IPS-18a (cell line): ENCODE measurements at regions not wholly inside any gene's neighbourhood (a gene's known extent, or its start where the extent isn't known, plus 50 kb on each side); places are given as distances from the start of the nearest gene placed in this dataset.
"Not testable (repeated sequence)": the region's sequence is repeated elsewhere in the genome, so short reads cannot be mapped to it uniquely, and the experiment has no call there.

Experiments used
- H3K27ac ChIP-seq: one replicate; pipeline ENCODE4 v1.5.1; 2013; ENCODE audit warnings: low read length
- H3K27me3 ChIP-seq: one replicate; pipeline ENCODE4 v1.6.1; 2013; ENCODE audit warnings: mild to moderate bottlenecking, low read length; ENCODE audit not compliant: control insufficient read depth, insufficient read depth
- H3K36me3 ChIP-seq: one replicate; pipeline ENCODE4 v1.6.1; 2013; ENCODE audit warnings: low read depth, low read length; ENCODE audit not compliant: control insufficient read depth
- H3K4me1 ChIP-seq: one replicate; pipeline ENCODE4 v1.6.1; 2013; ENCODE audit warnings: low read depth, low read length; ENCODE audit not compliant: control insufficient read depth
- H3K4me3 ChIP-seq: one replicate; pipeline ENCODE4 v1.5.1; 2013; ENCODE audit warnings: low read length
- H3K9ac ChIP-seq: one replicate; pipeline ENCODE4 v1.6.1; 2013; ENCODE audit warnings: mild to moderate bottlenecking, low read length, moderate library complexity
- H3K9me3 ChIP-seq: one replicate; pipeline ENCODE4 v1.6.1; 2013; ENCODE audit warnings: low read depth, low read length; ENCODE audit not compliant: control insufficient read depth

DNA sequence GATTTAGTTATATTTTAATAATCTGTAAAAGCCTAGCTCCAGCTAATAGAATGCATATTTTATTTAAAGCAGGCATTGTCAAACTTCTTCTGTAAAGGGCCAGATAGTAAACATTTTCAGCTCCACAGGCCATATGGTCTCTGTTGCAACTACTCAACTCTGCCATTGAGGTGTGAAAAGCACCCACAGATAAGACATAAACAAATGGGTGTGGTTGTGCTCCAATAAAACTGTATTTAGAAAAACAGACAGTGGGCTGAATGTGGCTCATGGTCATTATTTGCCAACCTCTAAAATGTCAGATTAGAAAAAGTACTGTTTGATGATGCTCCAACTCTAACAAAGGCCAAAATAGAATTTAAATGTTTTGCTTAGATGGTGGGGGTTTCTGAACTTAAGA, 519.9 kb downstream of the RNF144A start:
- Histone ChIP-seq H3K9ac (no peak overlapping the region), H3K27me3 (no peaks in the 10 kb centered on the region), H3K9me3 (no peaks in the 10 kb centered on the region)

DNA sequence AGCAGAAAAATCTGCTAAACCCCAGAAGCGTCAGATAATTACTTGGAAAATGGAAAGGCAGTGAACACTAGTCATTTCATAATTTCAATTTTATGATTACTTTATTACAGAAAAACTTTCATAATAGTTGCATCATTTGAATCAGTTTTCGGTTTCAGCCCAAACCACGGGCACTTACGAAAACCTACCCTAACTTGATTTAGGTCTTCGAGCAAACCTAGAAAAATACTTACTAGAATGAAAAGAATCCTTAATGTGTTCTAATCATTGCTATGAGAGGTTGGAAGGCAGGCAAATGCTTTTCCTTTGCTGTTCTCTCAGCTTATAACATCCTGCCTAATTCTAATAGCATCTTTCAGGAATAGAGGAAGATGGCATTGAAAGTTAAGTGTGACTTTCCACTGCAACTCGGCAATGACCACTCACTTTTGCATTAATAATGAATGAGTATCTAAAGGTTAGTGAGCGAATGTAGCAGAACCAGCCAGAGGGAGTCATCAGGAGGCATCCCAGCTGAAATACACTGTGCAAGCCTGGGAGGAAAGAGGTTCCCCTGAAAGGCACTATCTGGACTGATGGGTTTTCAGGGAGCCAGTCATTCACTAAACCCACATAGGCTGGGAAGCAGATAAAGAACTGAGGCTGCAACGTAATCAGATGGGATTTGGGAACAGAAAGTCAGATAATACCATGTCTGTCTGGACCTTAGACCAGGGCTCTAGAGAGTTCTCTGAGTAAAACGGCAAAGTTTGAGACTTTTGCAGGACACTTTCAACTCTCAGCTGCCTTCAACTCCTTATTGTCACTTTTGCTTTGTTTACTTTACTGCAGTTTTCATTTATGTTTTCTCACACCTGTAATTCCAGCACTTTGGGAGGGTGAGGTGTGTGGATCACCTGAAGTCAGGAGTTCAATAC, 520.8 kb downstream of the RNF144A start:
- no peak overlapping the region for H3K27ac ChIP-seq
- H3K4me1 ChIP-seq: no peaks in the 10 kb centered on the region
- no peaks in the 10 kb centered on the region for H3K36me3 ChIP-seq
- H3K9me3 ChIP-seq: no peaks in the 10 kb centered on the region
- H3K27me3 ChIP-seq: no peaks in the 10 kb centered on the region
- H3K4me3 ChIP-seq: no peak overlapping the region
- H3K9ac ChIP-seq: no peak overlapping the region

More for the DNA sequence above, 519.9 kb downstream of the RNF144A start:
- Histone ChIP-seq H3K4me1 (no peaks in the 10 kb centered on the region), H3K27ac (no peak overlapping the region), H3K4me3 (no peak overlapping the region), H3K36me3 (no peaks in the 10 kb centered on the region)

GRCh38 chr2:7438855-7439254, 521.6 kb downstream of the RNF144A start:
- H3K9ac ChIP-seq: no peak overlapping the region
- H3K36me3 ChIP-seq: no peaks in the 10 kb centered on the region
- no peak overlapping the region for H3K27ac ChIP-seq
- no peaks in the 10 kb centered on the region for H3K9me3 ChIP-seq
- no peaks in the 10 kb centered on the region for H3K27me3 ChIP-seq
- H3K4me3 ChIP-seq: no peak overlapping the region
- H3K4me1 ChIP-seq: no peaks in the 10 kb centered on the region

GRCh38 chr2:7440977-7441376, 523.8 kb downstream of the RNF144A start:
- Histone ChIP-seq H3K36me3 (no peaks in the 10 kb centered on the region), H3K27ac (no peak overlapping the region), H3K27me3 (no peaks in the 10 kb centered on the region), H3K4me1 (no peaks in the 10 kb centered on the region), H3K9ac (no peak overlapping the region), H3K9me3 (no peaks in the 10 kb centered on the region), H3K4me3 (no peak overlapping the region)

DNA sequence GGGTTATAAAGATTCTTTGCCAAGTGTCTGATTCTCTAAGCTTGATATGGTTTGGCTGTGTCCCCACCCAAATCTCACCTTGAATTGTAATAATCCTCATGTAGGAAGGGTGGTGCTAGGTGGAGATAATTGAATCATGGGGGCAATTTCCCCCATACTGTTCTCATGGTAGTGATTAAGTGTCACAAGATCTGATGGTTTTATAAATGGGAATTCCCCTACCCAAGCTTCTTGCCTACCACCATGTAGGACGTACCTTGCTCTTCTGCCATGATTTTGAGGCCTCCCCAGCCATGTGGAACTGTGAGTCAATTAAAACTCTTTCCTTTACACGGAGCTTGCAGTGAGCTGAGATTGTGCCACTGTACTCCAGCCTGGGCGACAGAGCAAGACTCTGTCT, 524.6 kb downstream of the RNF144A start:
- H3K9me3 ChIP-seq, H3K36me3 ChIP-seq, H3K4me1 ChIP-seq, H3K4me3 ChIP-seq, H3K9ac ChIP-seq, H3K27me3 ChIP-seq, H3K27ac ChIP-seq: not testable (repeated sequence)

DNA sequence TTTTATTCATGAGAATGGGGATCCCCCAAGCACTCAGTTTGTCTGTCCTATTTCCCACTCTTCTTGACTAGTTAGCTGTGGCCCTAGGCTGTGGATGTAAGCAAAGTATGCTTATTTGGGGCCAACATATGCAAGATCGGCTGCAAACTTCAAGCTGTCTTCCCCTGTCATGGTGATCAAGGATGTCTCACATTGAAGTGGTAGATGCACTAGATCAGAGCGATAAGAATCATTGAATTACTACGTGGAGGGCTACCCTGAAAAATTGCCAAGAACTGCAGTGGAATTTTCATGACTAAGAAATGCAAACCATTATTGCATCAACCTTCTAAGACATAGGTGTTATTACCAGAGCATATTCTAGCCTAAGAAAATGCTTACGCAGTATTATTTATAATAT, 527.4 kb downstream of the RNF144A start:
- no peak overlapping the region for H3K9ac ChIP-seq
- no peaks in the 10 kb centered on the region for H3K36me3 ChIP-seq
- H3K9me3 ChIP-seq: no peaks in the 10 kb centered on the region
- H3K27me3 ChIP-seq: no peaks in the 10 kb centered on the region
- peaks cover 10% of the 10 kb centered on the region for H3K4me1 ChIP-seq
- H3K4me3 ChIP-seq: no peak overlapping the region
- H3K27ac ChIP-seq: no peak overlapping the region

DNA sequence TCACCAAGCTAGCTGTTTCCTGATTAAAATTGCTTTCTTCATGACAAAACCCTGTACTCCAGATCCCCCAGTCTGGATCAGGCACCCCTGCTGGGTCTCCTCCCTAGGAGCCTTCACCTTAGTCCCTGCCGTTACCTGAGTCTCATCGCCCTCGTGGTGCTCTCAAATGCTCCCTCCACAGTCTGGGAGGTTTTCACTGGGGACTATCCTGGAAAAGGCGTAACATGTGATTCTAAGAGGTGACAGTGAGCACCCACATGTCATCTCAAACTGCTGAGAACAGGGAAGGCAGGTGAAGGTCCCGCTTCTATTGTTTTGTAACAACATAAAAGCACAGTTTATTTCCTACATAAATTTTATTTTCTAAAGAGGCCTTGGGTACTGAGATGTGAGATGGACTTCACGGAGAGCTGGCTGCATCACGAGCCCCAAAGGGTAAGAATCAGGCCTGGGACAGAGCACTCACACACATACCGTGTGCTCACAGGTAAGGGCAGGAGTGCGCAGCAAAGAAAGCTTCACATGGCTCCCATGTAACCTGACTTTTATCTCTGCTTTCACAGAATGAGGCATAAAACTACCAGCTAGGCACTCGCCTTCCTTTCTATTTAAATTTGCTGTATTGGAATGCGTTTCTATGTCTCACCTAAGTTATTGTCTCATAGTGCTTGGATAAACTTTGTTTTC, 531.5 kb downstream of the RNF144A start:
- no peaks in the 10 kb centered on the region for H3K36me3 ChIP-seq
- H3K9me3 ChIP-seq: no peaks in the 10 kb centered on the region
- no peaks in the 10 kb centered on the region for H3K27me3 ChIP-seq
- H3K27ac ChIP-seq: no peak overlapping the region
- H3K4me1 ChIP-seq: peaks cover 18% of the 10 kb centered on the region
- H3K9ac ChIP-seq: no peak overlapping the region
- H3K4me3 ChIP-seq: no peak overlapping the region

DNA sequence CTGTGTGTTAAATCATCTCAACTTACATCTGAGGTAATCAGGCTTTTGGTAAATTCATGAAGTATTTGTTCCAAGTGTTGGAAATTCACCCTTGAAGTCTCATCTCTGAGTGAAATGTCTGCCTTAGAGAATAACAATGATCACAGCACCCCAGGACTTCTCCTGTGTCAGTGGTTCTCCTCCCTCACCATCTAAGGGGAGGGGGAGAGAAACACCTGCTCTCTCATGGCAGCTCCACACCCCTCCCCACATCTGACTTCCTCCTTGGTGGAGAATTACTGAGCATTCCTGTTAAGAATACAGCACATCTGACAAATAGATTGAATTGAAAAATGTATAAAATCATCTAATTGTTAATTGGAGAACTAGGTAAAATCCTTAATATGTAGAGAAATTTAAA, 532.1 kb downstream of the RNF144A start:
- Histone ChIP-seq H3K27ac (no peak overlapping the region), H3K9ac (no peak overlapping the region), H3K9me3 (no peaks in the 10 kb centered on the region), H3K36me3 (no peaks in the 10 kb centered on the region), H3K27me3 (no peaks in the 10 kb centered on the region), H3K4me1 (peaks cover 18% of the 10 kb centered on the region), H3K4me3 (no peak overlapping the region)

GRCh38 chr2:7450188-7450832, 533.1 kb downstream of the RNF144A start:
- Histone ChIP-seq H3K9me3 (no peaks in the 10 kb centered on the region), H3K36me3 (no peaks in the 10 kb centered on the region), H3K27me3 (no peaks in the 10 kb centered on the region), H3K27ac (no peak overlapping the region), H3K4me3 (no peak overlapping the region), H3K4me1 (peaks cover 18% of the 10 kb centered on the region), H3K9ac (no peak overlapping the region)

- Histone ChIP-seq H3K27ac (no peak overlapping the region), H3K9ac (no peak overlapping the region), H3K27me3 (no peaks in the 10 kb centered on the region), H3K36me3 (no peaks in the 10 kb centered on the region), H3K9me3 (no peaks in the 10 kb centered on the region), H3K4me1 (peaks cover 18% of the 10 kb centered on the region), H3K4me3 (no peak overlapping the region)
Observed at GRCh38 chr2:7450833-7451190, 533.6 kb downstream of the RNF144A start.

- no peak overlapping the region for H3K27ac ChIP-seq
- no peak overlapping the region for H3K9ac ChIP-seq
- no peaks in the 10 kb centered on the region for H3K36me3 ChIP-seq
- no peaks in the 10 kb centered on the region for H3K9me3 ChIP-seq
- H3K4me3 ChIP-seq: no peak overlapping the region
- H3K4me1 ChIP-seq: peaks cover 18% of the 10 kb centered on the region
- no peaks in the 10 kb centered on the region for H3K27me3 ChIP-seq
Observed at GRCh38 chr2:7452110-7452876, 535.1 kb downstream of the RNF144A start.
